Kasumi-1 (cell line): ENCODE measurements at regions not wholly inside any gene's neighbourhood (a gene's known extent, or its start where the extent isn't known, plus 50 kb on each side); places are given as distances from the start of the nearest gene placed in this dataset.
"Not testable (repeated sequence)": the region's sequence is repeated elsewhere in the genome, so short reads cannot be mapped to it uniquely, and the experiment has no call there.

ENCODE experiments used
- DNase-seq, 2 experiments: peaks; one replicate each; lab custom pipeline; 2025; lab: John Stamatoyannopoulos, UW

- peak; percentile 11 to 23 for DNase-seq
These were observed 164.6 kb upstream of the PPP1R3A start for GRCh38 chr7:114083166-114084001.

GRCh38 chr7:114082642-114083165, 163.9 kb upstream of the PPP1R3A start:
- DNase-seq: no peak

GRCh38 chr7:114081606-114082425, 163.0 kb upstream of the PPP1R3A start:
- DNase-seq: peak; percentile 75 to 80

GRCh38 chr7:114077158-114077524, 158.3 kb upstream of the PPP1R3A start:
- DNase-seq: not testable (repeated sequence)

GRCh38 chr7:114076392-114077157, 157.8 kb upstream of the PPP1R3A start:
- DNase-seq: not testable (repeated sequence)

GRCh38 chr7:114073701-114074100, 154.9 kb upstream of the PPP1R3A start:
- DNase-seq: peak; percentile 14 to 23

GRCh38 chr7:114070246-114070645, 151.4 kb upstream of the PPP1R3A start:
- no peak for DNase-seq

- no peak for DNase-seq
These were observed 144.0 kb upstream of the PPP1R3A start for GRCh38 chr7:114062810-114063209.

GRCh38 chr7:114051871-114052331, 133.1 kb upstream of the PPP1R3A start:
- peak; percentile 87 to 91 for DNase-seq

GRCh38 chr7:114050571-114050970, 131.8 kb upstream of the PPP1R3A start:
- DNase-seq: no peak

- DNase-seq: peak; percentile 16 to 25
These were observed 129.8 kb upstream of the PPP1R3A start for GRCh38 chr7:114048386-114049235.

- DNase-seq: no peak
These were observed 129.1 kb upstream of the PPP1R3A start for GRCh38 chr7:114047889-114048288.

- DNase-seq: no peak
These were observed 114.7 kb upstream of the PPP1R3A start for GRCh38 chr7:114033475-114033874.

GRCh38 chr7:114026486-114027089, 107.8 kb upstream of the PPP1R3A start:
- peak; percentile 68 to 83 for DNase-seq

- DNase-seq: no peak
These were observed 102.3 kb upstream of the PPP1R3A start for GRCh38 chr7:114021135-114021534.

GRCh38 chr7:114008696-114009095, 89.9 kb upstream of the PPP1R3A start:
- DNase-seq: no peak

- DNase-seq: no peak
These were observed 88.6 kb upstream of the PPP1R3A start for GRCh38 chr7:114007386-114007785.

- no peak for DNase-seq
These were observed 80.1 kb upstream of the PPP1R3A start for GRCh38 chr7:113998934-113999333.

GRCh38 chr7:113996405-113996804, 77.6 kb upstream of the PPP1R3A start:
- DNase-seq: no peak

GRCh38 chr7:113986216-113986615, 67.4 kb upstream of the PPP1R3A start:
- no peak for DNase-seq

GRCh38 chr7:113976508-113976907, 57.7 kb upstream of the PPP1R3A start:
- DNase-seq: no peak
